HCT116 (cell line): ENCODE measurements at regions not wholly inside any gene's neighbourhood (a gene's known extent, or its start where the extent isn't known, plus 50 kb on each side); places are given as distances from the start of the nearest gene placed in this dataset.

Experiments used
- ATAC-seq: fragments of 200-7000 bp; cut with Tn5 transposase; 2 replicates; pipeline ENCODE4 v1.9.1; 2020; ENCODE audit warnings: mild to moderate bottlenecking, moderate library complexity
- BruUV-seq: library from RNA; stranded (reverse); fragments of 400-500 nt; replicated peaks from 2 replicates; lab custom pipeline; 2021; lab: Mats Ljungman, UMichigan
- CTCF ChIA-PET: fragments of 300-600 bp; sonication (Branson Sonifier 250); formaldehyde crosslinking; loops from one replicate; lab custom pipeline; 2021; ENCODE audit warnings: antibody characterized with exemption; lab: Charles Lee
- POLR2A ChIA-PET: fragments of 300-600, 350-600 bp; sonication (Branson Sonifier 250); formaldehyde crosslinking; loops from one replicate; lab custom pipeline; 2021; ENCODE audit warnings: antibody characterized with exemption; lab: Charles Lee
- RAD21 ChIA-PET, 2 experiments: fragments of 300-600 bp; sonication (Branson Sonifier 250); formaldehyde crosslinking; loops; one replicate each; lab custom pipeline; 2023; ENCODE audit warnings: low total read pairs in 2 of 2; ENCODE audit not compliant: uncharacterized antibody in 2 of 2, unreplicated experiment in 2 of 2, low non-redundant PET in 1 of 2; lab: Charles Lee
- DNase-seq: peaks from one replicate; pipeline ENCODE4 v3.0.0-alpha.2; 2010; ENCODE audit warnings: low read depth, low spot score
- H2AFZ ChIP-seq: fragments of 200-600 bp; shearing (Covaris generic), sonication (generic); 2 replicates; pipeline ENCODE4 v1.6.1; 2017; ENCODE audit warnings: low read depth, mixed run types, mixed read lengths, antibody characterized with exemption, low read length; ENCODE audit not compliant: poor library complexity, severe bottlenecking
- H3K27ac ChIP-seq: 2 replicates; pipeline ENCODE4 v1.5.1; 2012; ENCODE audit warnings: low read depth, low read length
- H3K27me3 ChIP-seq: fragments of 200-600 bp; sonication (generic); 2 replicates; pipeline ENCODE4 v1.6.1; 2016; ENCODE audit warnings: mixed run types, low read length, mixed read lengths; ENCODE audit not compliant: insufficient read depth
- H3K36me3 ChIP-seq, 2 experiments: fragments of 200-500 bp in 1 of 2; fragments of 200-600 bp in 1 of 2; sonication (Bioruptor generic) in 1 of 2; sonication (generic) in 1 of 2; 2 replicates each; pipeline versions ENCODE4 v1.5.1 to v1.6.1; 2014 to 2016; ENCODE audit warnings: low read length in 2 of 2, inconsistent platforms in 1 of 2, mixed read lengths in 1 of 2, mixed run types in 1 of 2; ENCODE audit not compliant: insufficient read depth in 2 of 2, control insufficient read depth in 1 of 2
- H3K4me1 ChIP-seq, 2 experiments: fragments of 200-600 bp in 1 of 2; sonication (generic) in 1 of 2; 2 replicates each; pipeline versions ENCODE4 v1.5.1 to v1.6.1; 2012 to 2017; ENCODE audit warnings: low read length in 2 of 2, inconsistent platforms in 1 of 2, mild to moderate bottlenecking in 1 of 2, mixed read lengths in 1 of 2, mixed run types in 1 of 2, moderate library complexity in 1 of 2; ENCODE audit not compliant: insufficient read depth in 2 of 2, control insufficient read depth in 1 of 2
- H3K4me2 ChIP-seq: fragments of 200-600 bp; sonication (generic); 2 replicates; pipeline ENCODE4 v1.6.1; 2017; ENCODE audit warnings: mixed run types, low read length, mixed read lengths
- H3K4me3 ChIP-seq, 2 experiments: fragments of 200-600 bp in 1 of 2; sonication (generic) in 1 of 2; replicated peaks in 1 of 2; 2 replicates each; pipeline ENCODE4 v1.5.1; 2011 to 2016; ENCODE audit warnings: low read length in 2 of 2, control low read depth in 1 of 2, low read depth in 1 of 2, mild to moderate bottlenecking in 1 of 2, mixed read lengths in 1 of 2, mixed run types in 1 of 2
- H3K79me2 ChIP-seq: fragments of 200-600 bp; sonication (generic); 2 replicates; pipeline ENCODE4 v1.6.1; 2017; ENCODE audit warnings: mild to moderate bottlenecking, mixed run types, low read length, moderate library complexity, mixed read lengths; ENCODE audit not compliant: insufficient read depth
- H3K9ac ChIP-seq: fragments of 200-600 bp; sonication (generic); 2 replicates; pipeline ENCODE4 v1.6.1; 2016; ENCODE audit warnings: low read length, mixed read lengths
- H3K9me2 ChIP-seq: fragments of 200-600 bp; sonication (generic), shearing (Covaris generic); 2 replicates; pipeline ENCODE4 v1.6.1; 2017; ENCODE audit warnings: mixed run types, mild to moderate bottlenecking, moderate library complexity; ENCODE audit not compliant: insufficient read depth
- H3K9me3 ChIP-seq, 2 experiments: fragments of 200-500 bp in 1 of 2; fragments of 200-600 bp in 1 of 2; sonication (Bioruptor generic) in 1 of 2; sonication (generic) in 1 of 2; 2 replicates each; pipeline ENCODE4 v1.6.1; 2014 to 2017; ENCODE audit warnings: low read length in 2 of 2, mixed read lengths in 2 of 2, inconsistent platforms in 1 of 2, low read depth in 1 of 2, mild to moderate bottlenecking in 1 of 2, mixed run types in 1 of 2, moderate library complexity in 1 of 2; ENCODE audit not compliant: control insufficient read depth in 1 of 2, insufficient read depth in 1 of 2
- H4K20me1 ChIP-seq: fragments of 200-600 bp; sonication (generic), shearing (Covaris generic); 2 replicates; pipeline ENCODE4 v1.6.1; 2017; ENCODE audit warnings: mixed run types, mild to moderate bottlenecking, moderate library complexity; ENCODE audit not compliant: insufficient read depth
- CBX3 ChIP-seq: IDR thresholded peaks from 2 replicates; pipeline ENCODE4 v1.6.1; 2012; ENCODE audit warnings: low read depth
- CEBPB ChIP-seq: IDR thresholded peaks from 2 replicates; pipeline ENCODE4 v1.6.1; 2012; ENCODE audit warnings: low read depth
- CTCF ChIP-seq, 3 experiments: fragments of 200-600 bp in 1 of 3; sonication (generic) in 1 of 3; IDR thresholded peaks in 2 of 3; conservative IDR thresholded peaks in 1 of 3; 2 replicates each; pipeline ENCODE4 v1.5.1; 2012 to 2017; ENCODE audit warnings: low read depth in 2 of 3, low read length in 2 of 3, antibody characterized with exemption in 1 of 3, borderline replicate concordance in 1 of 3, control low read depth in 1 of 3, mild to moderate bottlenecking in 1 of 3, mixed read lengths in 1 of 3, mixed run types in 1 of 3, moderate library complexity in 1 of 3; ENCODE audit not compliant: insufficient read depth in 1 of 3
- EGR1 ChIP-seq: IDR thresholded peaks from 2 replicates; pipeline ENCODE4 v1.6.1; 2012; ENCODE audit warnings: low read depth
- ELF1 ChIP-seq: IDR thresholded peaks from 2 replicates; pipeline ENCODE4 v1.6.1; 2012; ENCODE audit warnings: low read depth, borderline replicate concordance
- EZH2 ChIP-seq: fragments of 200-600 bp; sonication (generic); IDR thresholded peaks from 2 replicates; pipeline ENCODE4 v1.6.1; 2017; ENCODE audit warnings: antibody characterized with exemption, mixed run types
- FOSL1 ChIP-seq: IDR thresholded peaks from 2 replicates; pipeline ENCODE4 v1.6.1; 2012; ENCODE audit warnings: low read depth
- MAX ChIP-seq: IDR thresholded peaks from 2 replicates; pipeline ENCODE4 v1.6.1; 2012
- POLR2AphosphoS5 ChIP-seq: IDR thresholded peaks from 2 replicates; pipeline ENCODE4 v1.6.1; 2011; ENCODE audit warnings: mild to moderate bottlenecking, low read depth, low read length, moderate library complexity
- RAD21 ChIP-seq: IDR thresholded peaks from 2 replicates; pipeline ENCODE4 v1.6.1; 2012; ENCODE audit warnings: low read depth, mild to moderate bottlenecking
- SIN3A ChIP-seq: IDR thresholded peaks from 2 replicates; pipeline ENCODE4 v1.6.1; 2012; ENCODE audit warnings: low read depth
- SP1 ChIP-seq: IDR thresholded peaks from 2 replicates; pipeline ENCODE4 v1.6.1; 2012; ENCODE audit warnings: low read depth
- TCF7L2 ChIP-seq: IDR thresholded peaks from 2 replicates; pipeline ENCODE4 v1.7.0; 2011; ENCODE audit warnings: borderline replicate concordance, inconsistent platforms; ENCODE audit not compliant: insufficient read depth, insufficient read length; ENCODE audit errors: extremely low read depth
- YY1 ChIP-seq: IDR thresholded peaks from 2 replicates; pipeline ENCODE4 v1.6.1; 2011; ENCODE audit warnings: low read length, low read depth, moderate library complexity, mild to moderate bottlenecking; ENCODE audit not compliant: insufficient replicate concordance; ENCODE audit errors: extremely low read depth
- ZFX ChIP-seq: fragments of 450-650 bp; IDR thresholded peaks from 2 replicates; pipeline ENCODE4 v1.6.1; 2017
- ZNF274 ChIP-seq: fragments of 200-500 bp; sonication (Bioruptor generic); IDR thresholded peaks from 2 replicates; pipeline ENCODE4 v1.6.1; 2014; ENCODE audit warnings: mild to moderate bottlenecking, low read depth, low read length, inconsistent platforms
- intact Hi-C: fragments of 100-400 bp; cut with micrococcal nuclease; formaldehyde crosslinking; loops from 2 replicates; pipeline ENCODE4 v1.10.0; 2022

DNA sequence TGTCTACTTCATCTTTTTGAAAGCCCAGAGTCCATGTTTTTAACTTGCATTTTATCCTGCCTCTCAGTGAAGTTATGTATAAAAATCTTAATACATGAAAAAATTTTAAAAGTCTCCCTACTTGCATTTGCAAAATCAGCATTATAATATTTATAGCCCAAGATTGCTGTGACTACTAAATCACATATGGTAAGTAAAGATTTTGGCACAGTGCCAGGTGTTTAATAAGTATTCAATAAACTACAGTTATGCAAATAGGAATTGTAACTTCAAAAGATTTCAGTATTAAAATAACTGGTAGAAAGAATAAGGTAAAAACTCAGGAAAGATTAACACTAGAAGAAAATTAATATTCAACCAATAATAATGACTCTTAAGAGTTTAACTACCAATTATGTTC, 641.7 kb downstream of the LRRIQ3 start (continued):
- TF ChIP-seq YY1 (no peak), SP1 (no peak), ZFX (no peak), EGR1 (no peak)

- Histone ChIP-seq H3K79me2 (no peaks in the 10 kb centered on the region), H3K27ac (no peak overlapping the region), H3K9me3 (peaks cover 3 to 22% of the 10 kb centered on the region in 2 experiments; a peak in 3 of 4 replicates), H2AFZ (no peak overlapping the region)
- no peak for TF ChIP-seq CEBPB
- TF ChIP-seq POLR2AphosphoS5: no peak
- no peak for TF ChIP-seq FOSL1
- TF ChIP-seq CBX3: no peak
- no peak for TF ChIP-seq MAX
- no peak for TF ChIP-seq CTCF (IDR thresholded peaks at IDR 0.05 in 2 of 3, conservative IDR thresholded peaks at IDR 0.05 in 1 of 3; ENCODE audit: borderline replicate concordance in 1 of 3, insufficient read depth in 1 of 3, low read depth in 2 of 3, low read length in 2 of 3)
- no peak for TF ChIP-seq TCF7L2
- no peak for TF ChIP-seq EZH2
- TF ChIP-seq ZFX: no peak
- TF ChIP-seq RAD21: no peak
- TF ChIP-seq YY1: no peak
- no peak for TF ChIP-seq SIN3A
- TF ChIP-seq ELF1: no peak
- no peak for TF ChIP-seq ZNF274
- TF ChIP-seq EGR1: no peak
- TF ChIP-seq, all 23 proteins: peak for 0
- no peak for ATAC-seq
- Histone ChIP-seq H4K20me1 (no peaks in the 10 kb centered on the region), H3K4me1 (no peaks in the 10 kb centered on the region), H3K4me3 (no peak overlapping the region), H3K9me2 (no peaks in the 10 kb centered on the region), H3K4me2 (no peak overlapping the region), H3K36me3 (no peaks in the 10 kb centered on the region), H3K27me3 (no peaks in the 10 kb centered on the region), H3K9ac (no peak overlapping the region)
- no peak for DNase-seq
- intact Hi-C loops: no loop called here
- ChIA-PET RAD21 (no interaction called here), CTCF (no interaction called here), POLR2A (no interaction called here)
- BruUV-seq: no TSS peak
Measured at GRCh38 chr1:73537400-73537799, 660.6 kb downstream of the LRRIQ3 start.
